PFSK-1 (cell line): ENCODE measurements at regions not wholly inside any gene's neighbourhood (a gene's known extent, or its start where the extent isn't known, plus 50 kb on each side); places are given as distances from the start of the nearest gene placed in this dataset.

ENCODE experiments used
- FOXP2 ChIP-seq: optimal IDR thresholded peaks from 2 replicates; pipeline ENCODE3; 2011; ENCODE audit warnings: borderline replicate concordance, control low read depth, inconsistent platforms; ENCODE audit not compliant: insufficient read depth; ENCODE audit errors: extremely low read length, extremely low read depth
- POLR2AphosphoS5 ChIP-seq: IDR thresholded peaks from 2 replicates; pipeline ENCODE4 v1.6.1; 2012; ENCODE audit warnings: low read depth, mild to moderate bottlenecking, control low read depth, low read length, moderate library complexity
- SIN3A ChIP-seq: IDR thresholded peaks from 2 replicates; pipeline ENCODE4 v1.6.1; 2012; ENCODE audit warnings: mild to moderate bottlenecking, low read length, moderate library complexity, borderline replicate concordance; ENCODE audit not compliant: insufficient read depth
- TAF1 ChIP-seq: IDR thresholded peaks from 2 replicates; pipeline ENCODE4 v1.6.1; 2012; ENCODE audit warnings: low read length, control low read depth, borderline replicate concordance; ENCODE audit not compliant: insufficient read depth
- TF ChIP-seq, protein P1 (sequence below), 2 experiments: IDR thresholded peaks; 2 replicates each; pipeline versions ENCODE4 v1.6.1 to v1.8.0; 2011 to 2012; ENCODE audit warnings: low read depth in 2 of 2, low read length in 2 of 2, control low read depth in 1 of 2, inconsistent platforms in 1 of 2, mild to moderate bottlenecking in 1 of 2, moderate library complexity in 1 of 2; ENCODE audit not compliant: insufficient read depth in 1 of 2

DNA sequence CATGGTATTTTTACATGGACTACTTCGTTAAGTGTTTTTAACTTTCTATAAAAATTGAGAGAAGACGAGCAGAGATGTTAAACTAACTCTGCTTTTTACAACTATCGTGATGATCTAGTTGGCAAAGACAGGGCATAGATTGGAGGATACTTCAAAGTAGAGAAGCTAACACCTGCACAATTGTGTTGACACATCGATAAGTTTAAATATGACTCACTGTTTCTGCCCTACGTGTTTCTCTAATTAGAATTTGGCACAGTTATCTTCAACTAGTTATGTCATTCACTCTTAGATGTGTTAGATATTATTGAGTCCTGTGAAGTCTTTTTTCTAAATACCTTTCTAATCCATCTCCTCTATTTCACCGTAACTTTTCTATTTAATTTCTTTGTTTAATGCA, 68.5 kb upstream of the FERD3L start:
- TF ChIP-seq, protein P1, sequence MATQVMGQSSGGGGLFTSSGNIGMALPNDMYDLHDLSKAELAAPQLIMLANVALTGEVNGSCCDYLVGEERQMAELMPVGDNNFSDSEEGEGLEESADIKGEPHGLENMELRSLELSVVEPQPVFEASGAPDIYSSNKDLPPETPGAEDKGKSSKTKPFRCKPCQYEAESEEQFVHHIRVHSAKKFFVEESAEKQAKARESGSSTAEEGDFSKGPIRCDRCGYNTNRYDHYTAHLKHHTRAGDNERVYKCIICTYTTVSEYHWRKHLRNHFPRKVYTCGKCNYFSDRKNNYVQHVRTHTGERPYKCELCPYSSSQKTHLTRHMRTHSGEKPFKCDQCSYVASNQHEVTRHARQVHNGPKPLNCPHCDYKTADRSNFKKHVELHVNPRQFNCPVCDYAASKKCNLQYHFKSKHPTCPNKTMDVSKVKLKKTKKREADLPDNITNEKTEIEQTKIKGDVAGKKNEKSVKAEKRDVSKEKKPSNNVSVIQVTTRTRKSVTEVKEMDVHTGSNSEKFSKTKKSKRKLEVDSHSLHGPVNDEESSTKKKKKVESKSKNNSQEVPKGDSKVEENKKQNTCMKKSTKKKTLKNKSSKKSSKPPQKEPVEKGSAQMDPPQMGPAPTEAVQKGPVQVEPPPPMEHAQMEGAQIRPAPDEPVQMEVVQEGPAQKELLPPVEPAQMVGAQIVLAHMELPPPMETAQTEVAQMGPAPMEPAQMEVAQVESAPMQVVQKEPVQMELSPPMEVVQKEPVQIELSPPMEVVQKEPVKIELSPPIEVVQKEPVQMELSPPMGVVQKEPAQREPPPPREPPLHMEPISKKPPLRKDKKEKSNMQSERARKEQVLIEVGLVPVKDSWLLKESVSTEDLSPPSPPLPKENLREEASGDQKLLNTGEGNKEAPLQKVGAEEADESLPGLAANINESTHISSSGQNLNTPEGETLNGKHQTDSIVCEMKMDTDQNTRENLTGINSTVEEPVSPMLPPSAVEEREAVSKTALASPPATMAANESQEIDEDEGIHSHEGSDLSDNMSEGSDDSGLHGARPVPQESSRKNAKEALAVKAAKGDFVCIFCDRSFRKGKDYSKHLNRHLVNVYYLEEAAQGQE (IDR thresholded peaks at IDR 0.05; ENCODE audit: insufficient read depth in 1 of 2, low read depth in 2 of 2, low read length in 2 of 2) = no peak
- TF ChIP-seq SIN3A (no peak), POLR2AphosphoS5 (no peak), FOXP2 (no peak), TAF1 (no peak)

- no peak for TF ChIP-seq POLR2AphosphoS5
- no peak for TF ChIP-seq TAF1
- no peak for TF ChIP-seq FOXP2
Observed at GRCh38 chr7:19210893-19211413, 65.7 kb upstream of the FERD3L start.

GRCh38 chr7:19209166-19209696, 64.0 kb upstream of the FERD3L start:
- TF ChIP-seq SIN3A = no peak
- TF ChIP-seq, protein P1 (IDR thresholded peaks at IDR 0.05; ENCODE audit: insufficient read depth in 1 of 2, low read depth in 2 of 2, low read length in 2 of 2) = no peak
- TF ChIP-seq FOXP2 = no peak
- TF ChIP-seq POLR2AphosphoS5 = no peak
- no peak for TF ChIP-seq TAF1

DNA sequence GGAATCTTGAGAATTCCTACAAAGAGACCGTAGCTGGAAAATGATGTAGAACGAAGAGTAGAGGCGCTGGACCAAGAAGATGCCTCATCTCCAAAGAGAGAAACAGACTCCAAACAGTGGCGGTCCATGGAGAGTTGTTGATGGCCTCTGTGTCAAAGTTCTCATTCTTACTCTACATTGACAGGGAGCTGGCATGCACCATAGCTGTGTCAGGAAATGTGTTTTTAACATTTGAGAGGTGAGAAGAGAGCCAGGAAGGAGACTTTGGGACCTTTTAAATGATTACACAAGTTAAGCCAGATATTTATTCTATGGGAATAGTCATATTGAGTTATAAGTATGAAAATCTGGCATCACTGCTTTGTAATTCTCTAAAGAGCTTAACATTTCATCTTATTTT, 61.5 kb upstream of the FERD3L start:
- TF ChIP-seq POLR2AphosphoS5 = no peak

DNA sequence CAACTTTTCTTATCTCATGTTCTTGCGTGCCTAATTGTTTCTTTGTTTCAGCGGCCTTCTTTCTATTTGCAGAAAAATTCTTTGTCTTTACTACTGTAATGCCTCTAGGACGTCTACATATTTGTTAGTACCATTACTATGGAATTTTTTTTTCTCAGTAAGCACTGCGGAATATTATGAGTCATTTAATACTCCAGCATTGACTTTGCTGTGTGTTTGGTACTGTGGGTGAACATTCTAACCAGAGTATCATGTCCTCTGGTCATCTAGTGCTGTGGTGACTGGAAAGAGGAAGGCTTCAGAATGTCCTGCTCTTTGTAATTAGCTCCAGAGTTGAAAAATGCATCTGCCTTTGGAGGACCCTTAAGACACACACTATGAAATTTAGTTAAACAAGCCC, 58.5 kb upstream of the FERD3L start:
- TF ChIP-seq POLR2AphosphoS5 (no peak), SIN3A (no peak), TAF1 (no peak), FOXP2 (no peak)
- TF ChIP-seq, protein P1 (IDR thresholded peaks at IDR 0.05; ENCODE audit: insufficient read depth in 1 of 2, low read depth in 2 of 2, low read length in 2 of 2) = no peak

- TF ChIP-seq, protein P1 (IDR thresholded peaks at IDR 0.05; ENCODE audit: insufficient read depth in 1 of 2, low read depth in 2 of 2, low read length in 2 of 2) = no peak
- TF ChIP-seq TAF1 = no peak
- no peak for TF ChIP-seq FOXP2
- TF ChIP-seq POLR2AphosphoS5 = no peak
- TF ChIP-seq SIN3A = no peak
Observed at GRCh38 chr7:19202599-19202998, 57.4 kb upstream of the FERD3L start.
